ENCODE measurements at regions not wholly inside any gene's neighbourhood (a gene's known extent, or its start where the extent isn't known, plus 50 kb on each side); places are given as distances from the start of the nearest gene placed in this dataset.

DNA sequence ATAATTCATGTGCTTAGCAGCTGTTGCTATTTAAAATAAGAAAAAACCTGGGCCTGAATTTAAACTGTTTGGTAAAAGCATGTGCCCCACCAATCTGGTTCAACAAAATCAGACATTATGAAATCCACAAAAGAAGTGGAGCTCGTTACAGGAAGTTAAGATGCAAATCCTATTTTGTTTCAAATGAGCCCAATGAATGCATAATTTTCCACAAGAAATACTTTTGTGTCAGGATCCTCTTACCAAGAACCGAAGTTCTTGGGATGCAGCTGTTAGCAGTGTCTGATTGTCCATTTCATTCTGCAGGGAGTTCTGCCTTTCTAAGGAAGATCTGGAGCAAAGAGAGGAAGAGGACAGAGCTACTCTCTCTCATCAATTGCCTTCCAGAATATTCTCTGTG is 105.7 kb upstream of the RBBP6 start (continued):
- TF ChIP-seq IKZF2 (IDR thresholded peaks at IDR 0.05) (no peak), RAD21 (IDR thresholded peaks at IDR 0.05; ENCODE audit: insufficient read depth, low read depth, low read length) (no peak)
- TF ChIP-seq, protein P1, sequence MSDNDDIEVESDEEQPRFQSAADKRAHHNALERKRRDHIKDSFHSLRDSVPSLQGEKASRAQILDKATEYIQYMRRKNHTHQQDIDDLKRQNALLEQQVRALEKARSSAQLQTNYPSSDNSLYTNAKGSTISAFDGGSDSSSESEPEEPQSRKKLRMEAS (IDR thresholded peaks at IDR 0.05; ENCODE audit: low read depth, low read length) = no peak

DNA sequence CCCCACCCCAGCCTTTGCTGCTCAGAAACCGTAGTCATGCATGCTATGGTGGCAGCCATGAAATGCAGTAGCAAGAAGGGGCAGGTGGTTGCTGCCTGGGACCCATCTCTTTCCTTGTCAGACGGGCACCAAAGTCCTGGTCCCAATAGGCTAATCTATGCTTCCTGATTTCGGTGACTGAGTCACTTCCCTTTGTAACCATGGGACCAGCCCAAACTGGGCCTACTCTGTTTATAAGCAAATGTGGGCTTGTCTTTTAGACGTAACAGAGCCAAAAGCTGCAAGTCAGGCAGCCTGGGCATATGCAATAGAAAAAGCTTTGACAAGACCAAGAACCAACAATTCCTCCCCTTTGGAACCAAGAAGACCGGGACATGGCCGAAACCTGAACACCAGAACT is 99.1 kb upstream of the RBBP6 start:
- no peak overlapping the region for H3K4me3 ChIP-seq
- intact Hi-C loops (cut with micrococcal nuclease; ENCODE audit: unreplicated experiment) = no loop called here
- H3K9ac ChIP-seq (ENCODE audit: control insufficient read depth, insufficient read depth, low read length) = no peak overlapping the region
- no peaks in the 10 kb centered on the region for H4K20me1 ChIP-seq (ENCODE audit: control insufficient read depth, insufficient read depth)
- no peak overlapping the region for H2AFZ ChIP-seq (ENCODE audit: control insufficient read depth, low read depth, low read length)
- H3K27ac ChIP-seq (ENCODE audit: control insufficient read depth, insufficient read depth) = no peak overlapping the region
- 28% methylated on average over 6 of the region's 6 CpGs for WGBS (ENCODE audit: insufficient coverage, insufficient replicate concordance, low lambda C conversion rate, missing lambda C conversion rate)
- no TSS peak for BruUV-seq (replicated peaks)
- no peak overlapping the region for H3K4me2 ChIP-seq (ENCODE audit: control insufficient read depth, insufficient read depth)
- TF ChIP-seq BCL11A (IDR thresholded peaks at IDR 0.05; ENCODE audit: low read depth, low read length) (no peak), FOXM1 (IDR thresholded peaks at IDR 0.05; ENCODE audit: low read depth, low read length) (no peak), MTA3 (IDR thresholded peaks at IDR 0.05; ENCODE audit: borderline replicate concordance, low read length) (no peak), SMARCA5 (IDR thresholded peaks at IDR 0.05) (no peak), ASH2L (IDR thresholded peaks at IDR 0.05; ENCODE audit: borderline replicate concordance, low read depth) (no peak), ZNF274 (IDR thresholded peaks at IDR 0.05; ENCODE audit: insufficient read depth, insufficient read length) (no peak), YBX1 (IDR thresholded peaks at IDR 0.05) (no peak), GABPA (IDR thresholded peaks at IDR 0.05; ENCODE audit: low read depth) (no peak), NFYB (IDR thresholded peaks at IDR 0.05; ENCODE audit: insufficient read depth, low read depth, low read length) (no peak), EZH2 (IDR thresholded peaks at IDR 0.05; ENCODE audit: borderline replicate concordance, control insufficient read depth, low read depth, low read length) (no peak), SREBF2 (IDR thresholded peaks at IDR 0.05; ENCODE audit: low read length) (no peak)
- TF ChIP-seq, protein P2, sequence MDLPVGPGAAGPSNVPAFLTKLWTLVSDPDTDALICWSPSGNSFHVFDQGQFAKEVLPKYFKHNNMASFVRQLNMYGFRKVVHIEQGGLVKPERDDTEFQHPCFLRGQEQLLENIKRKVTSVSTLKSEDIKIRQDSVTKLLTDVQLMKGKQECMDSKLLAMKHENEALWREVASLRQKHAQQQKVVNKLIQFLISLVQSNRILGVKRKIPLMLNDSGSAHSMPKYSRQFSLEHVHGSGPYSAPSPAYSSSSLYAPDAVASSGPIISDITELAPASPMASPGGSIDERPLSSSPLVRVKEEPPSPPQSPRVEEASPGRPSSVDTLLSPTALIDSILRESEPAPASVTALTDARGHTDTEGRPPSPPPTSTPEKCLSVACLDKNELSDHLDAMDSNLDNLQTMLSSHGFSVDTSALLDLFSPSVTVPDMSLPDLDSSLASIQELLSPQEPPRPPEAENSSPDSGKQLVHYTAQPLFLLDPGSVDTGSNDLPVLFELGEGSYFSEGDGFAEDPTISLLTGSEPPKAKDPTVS (IDR thresholded peaks at IDR 0.05; ENCODE audit: low read depth, low read length) = no peak
- TF ChIP-seq, protein P3, sequence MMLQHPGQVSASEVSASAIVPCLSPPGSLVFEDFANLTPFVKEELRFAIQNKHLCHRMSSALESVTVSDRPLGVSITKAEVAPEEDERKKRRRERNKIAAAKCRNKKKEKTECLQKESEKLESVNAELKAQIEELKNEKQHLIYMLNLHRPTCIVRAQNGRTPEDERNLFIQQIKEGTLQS (IDR thresholded peaks at IDR 0.05; ENCODE audit: borderline replicate concordance, extremely low read depth, low read depth, low read length) = no peak
- TF ChIP-seq, protein P1 (IDR thresholded peaks at IDR 0.05; ENCODE audit: low read depth, low read length) = no peak
- TF ChIP-seq, protein P4, sequence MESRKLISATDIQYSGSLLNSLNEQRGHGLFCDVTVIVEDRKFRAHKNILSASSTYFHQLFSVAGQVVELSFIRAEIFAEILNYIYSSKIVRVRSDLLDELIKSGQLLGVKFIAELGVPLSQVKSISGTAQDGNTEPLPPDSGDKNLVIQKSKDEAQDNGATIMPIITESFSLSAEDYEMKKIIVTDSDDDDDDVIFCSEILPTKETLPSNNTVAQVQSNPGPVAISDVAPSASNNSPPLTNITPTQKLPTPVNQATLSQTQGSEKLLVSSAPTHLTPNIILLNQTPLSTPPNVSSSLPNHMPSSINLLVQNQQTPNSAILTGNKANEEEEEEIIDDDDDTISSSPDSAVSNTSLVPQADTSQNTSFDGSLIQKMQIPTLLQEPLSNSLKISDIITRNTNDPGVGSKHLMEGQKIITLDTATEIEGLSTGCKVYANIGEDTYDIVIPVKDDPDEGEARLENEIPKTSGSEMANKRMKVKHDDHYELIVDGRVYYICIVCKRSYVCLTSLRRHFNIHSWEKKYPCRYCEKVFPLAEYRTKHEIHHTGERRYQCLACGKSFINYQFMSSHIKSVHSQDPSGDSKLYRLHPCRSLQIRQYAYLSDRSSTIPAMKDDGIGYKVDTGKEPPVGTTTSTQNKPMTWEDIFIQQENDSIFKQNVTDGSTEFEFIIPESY (IDR thresholded peaks at IDR 0.05) = no peak
- ChIA-PET CTCF (no interaction called here), SMC1A (ENCODE audit: uncharacterized antibody, unreplicated experiment) (no interaction called here), POLR2A (no interaction called here), RAD21 (ENCODE audit: unreplicated experiment) (no interaction called here)
- FAIRE-seq (no peak), DNase-seq (ENCODE audit: low read depth, low spot score) (no peak), ATAC-seq (no peak)
- in situ Hi-C loops (cut with MboI) = no loop called here
- no peaks in the 10 kb centered on the region for H3K9me3 ChIP-seq (replicated peaks; ENCODE audit: control insufficient read depth, insufficient read depth, low read length)
- H3K36me3 ChIP-seq (ENCODE audit: control insufficient read depth in 2 of 2, insufficient read depth in 2 of 2, low read length in 1 of 2) = no peaks in the 10 kb centered on the region
- no peaks in the 10 kb centered on the region for H3K27me3 ChIP-seq (replicated peaks in 1 of 2; ENCODE audit: control insufficient read depth in 2 of 2, insufficient read depth in 2 of 2, low read length in 1 of 2)
- no peaks in the 10 kb centered on the region for H3K79me2 ChIP-seq (ENCODE audit: control insufficient read depth, insufficient read depth, low read length)
- H3K4me1 ChIP-seq (ENCODE audit: control insufficient read depth, insufficient read depth, low read length) = no peaks in the 10 kb centered on the region

Measured in GM12878 (cell line).